H54 (cell line): ENCODE measurements at regions not wholly inside any gene's neighbourhood (a gene's known extent, or its start where the extent isn't known, plus 50 kb on each side); places are given as distances from the start of the nearest gene placed in this dataset.

ENCODE experiments used
- DNase-seq: peaks from one replicate; pipeline ENCODE4 v3.0.0; 2011; ENCODE audit warnings: low spot score, mixed read lengths; ENCODE audit not compliant: insufficient read length
- FAIRE-seq: peaks from 3 replicates; lab custom pipeline; 2011; peaks lifted over from hg19 to GRCh38; lab: Jason Lieb, UNC
- POLR2A ChIP-seq: IDR thresholded peaks from 2 replicates; pipeline ENCODE4 v1.6.1; 2011; ENCODE audit warnings: low read depth, mild to moderate bottlenecking, low read length

GRCh38 chr11:92306966-92307510 lies 82.4 kb downstream of the FAT3 start:
- DNase-seq, result no peak
- no peak for FAIRE-seq
- no peak for TF ChIP-seq POLR2A

GRCh38 chr11:92308366-92308765 lies 83.7 kb downstream of the FAT3 start:
- FAIRE-seq (no peak), DNase-seq (no peak)
- TF ChIP-seq POLR2A, result no peak

- FAIRE-seq, result no peak
- TF ChIP-seq POLR2A, result no peak
- DNase-seq, result no peak
Measured at GRCh38 chr11:92311616-92312449, 87.2 kb downstream of the FAT3 start.

- no peak for TF ChIP-seq POLR2A
- FAIRE-seq (no peak), DNase-seq (no peak)
Measured at GRCh38 chr11:92313784-92314183, 89.2 kb downstream of the FAT3 start.

GRCh38 chr11:92314499-92314898 lies 89.9 kb downstream of the FAT3 start:
- FAIRE-seq, result no peak
- DNase-seq, result no peak

GRCh38 chr11:92316106-92316809 lies 91.6 kb downstream of the FAT3 start:
- no peak for TF ChIP-seq POLR2A
- FAIRE-seq (no peak), DNase-seq (no peak)

More at GRCh38 chr11:92314499-92314898, 89.9 kb downstream of the FAT3 start:
- no peak for TF ChIP-seq POLR2A

GRCh38 chr11:92317222-92317621 lies 92.6 kb downstream of the FAT3 start:
- FAIRE-seq (no peak), DNase-seq (no peak)
- TF ChIP-seq POLR2A, result no peak

- FAIRE-seq (no peak), DNase-seq (no peak)
- no peak for TF ChIP-seq POLR2A
Measured at GRCh38 chr11:92317721-92318120, 93.1 kb downstream of the FAT3 start.

- no peak for TF ChIP-seq POLR2A
- no peak for FAIRE-seq
- no peak for DNase-seq
Measured at GRCh38 chr11:92322225-92322624, 97.6 kb downstream of the FAT3 start.

GRCh38 chr11:92324890-92325289 lies 100.3 kb downstream of the FAT3 start:
- FAIRE-seq (no peak), DNase-seq (no peak)
- TF ChIP-seq POLR2A, result no peak

- FAIRE-seq (no peak), DNase-seq (no peak)
- no peak for TF ChIP-seq POLR2A
Measured at GRCh38 chr11:92325416-92325815, 100.8 kb downstream of the FAT3 start.

GRCh38 chr11:92329137-92329536 lies 104.5 kb downstream of the FAT3 start:
- FAIRE-seq (no peak), DNase-seq (no peak)
- TF ChIP-seq POLR2A, result no peak

- no peak for TF ChIP-seq POLR2A
- DNase-seq (no peak), FAIRE-seq (no peak)
Measured at GRCh38 chr11:92329646-92330045, 105.0 kb downstream of the FAT3 start.

- DNase-seq (no peak), FAIRE-seq (no peak)
- no peak for TF ChIP-seq POLR2A
Measured at GRCh38 chr11:92330114-92330513, 105.5 kb downstream of the FAT3 start.
